Hepatocyte (in vitro differentiated cells): ENCODE measurements at regions not wholly inside any gene's neighbourhood (a gene's known extent, or its start where the extent isn't known, plus 50 kb on each side); places are given as distances from the start of the nearest gene placed in this dataset.
A peak's percentile ranks its signal among the peaks of the same experiment; 100 is the strongest.

ENCODE experiments used
- DNase-seq: peaks from one replicate; pipeline ENCODE4 v3.0.0-alpha.2; 2016; ENCODE audit warnings: low spot score
- H2AFZ ChIP-seq: fragments of 200-600 bp; sonication (generic); 2 replicates; pipeline ENCODE4 v1.6.0; 2016; ENCODE audit warnings: antibody characterized with exemption, mild to moderate bottlenecking
- H3K27ac ChIP-seq: fragments of 200-600 bp; sonication (generic); 2 replicates; pipeline ENCODE4 v1.5.1; 2016; ENCODE audit warnings: mild to moderate bottlenecking
- H3K27me3 ChIP-seq: fragments of 200-600 bp; sonication (generic); 2 replicates; pipeline ENCODE4 v1.6.1; 2016
- H3K36me3 ChIP-seq: fragments of 200-600 bp; sonication (generic); replicated peaks from 2 replicates; pipeline ENCODE4 v1.5.1; 2016; ENCODE audit warnings: low read depth; ENCODE audit not compliant: insufficient read depth
- H3K4me1 ChIP-seq: fragments of 200-600 bp; sonication (generic); 2 replicates; pipeline ENCODE4 v1.5.1; 2016; ENCODE audit warnings: mild to moderate bottlenecking, moderate library complexity; ENCODE audit not compliant: insufficient read depth
- H3K4me2 ChIP-seq: fragments of 200-600 bp; sonication (generic); 2 replicates; pipeline ENCODE4 v1.6.0; 2016
- H3K4me3 ChIP-seq: fragments of 200-600 bp; sonication (generic); 2 replicates; pipeline ENCODE4 v1.5.1; 2016; ENCODE audit warnings: mild to moderate bottlenecking
- H3K79me2 ChIP-seq: fragments of 200-600 bp; sonication (generic); 2 replicates; pipeline ENCODE4 v1.6.0; 2017; ENCODE audit warnings: mild to moderate bottlenecking
- H3K9me2 ChIP-seq: fragments of 200-600 bp; sonication (generic); replicated peaks from 2 replicates; pipeline ENCODE4 v1.6.0; 2017; ENCODE audit warnings: mild to moderate bottlenecking; ENCODE audit not compliant: insufficient read depth
- H3K9me3 ChIP-seq: fragments of 200-600 bp; sonication (generic); 2 replicates; pipeline ENCODE4 v1.5.1; 2016; ENCODE audit warnings: low read depth, mild to moderate bottlenecking
- H4K20me1 ChIP-seq: fragments of 200-600 bp; sonication (generic); 2 replicates; pipeline ENCODE4 v1.6.0; 2016; ENCODE audit warnings: mild to moderate bottlenecking; ENCODE audit not compliant: insufficient read depth, poor library complexity, severe bottlenecking
- CTCF ChIP-seq: fragments of 200-600 bp; sonication (generic); IDR thresholded peaks from 2 replicates; pipeline ENCODE4 v1.5.1; 2016; ENCODE audit warnings: antibody characterized with exemption, mild to moderate bottlenecking; ENCODE audit not compliant: poor library complexity
- EZH2 ChIP-seq: fragments of 200-600 bp; sonication (generic); IDR thresholded peaks from 2 replicates; pipeline ENCODE4 v1.6.1; 2016; ENCODE audit warnings: antibody characterized with exemption, mild to moderate bottlenecking, borderline replicate concordance
- EZH2phosphoT487 ChIP-seq: fragments of 200-600 bp; sonication (generic); IDR thresholded peaks from one replicate; pipeline ENCODE4 v1.6.1; 2018; ENCODE audit warnings: antibody characterized with exemption, mild to moderate bottlenecking, low read depth, moderate library complexity; ENCODE audit not compliant: unreplicated experiment, severe bottlenecking
- WGBS: methylation state at CpG from one replicate; pipeline ENCODE4 v1.1.6; 2016; ENCODE audit warnings: low lambda C conversion rate; ENCODE audit errors: missing lambda C conversion rate; 5-methylcytosine and 5-hydroxymethylcytosine counted together

GRCh38 chr6:154615483-154616025 is 105.1 kb upstream of the CNKSR3 start:
- no peaks in the 10 kb centered on the region for H3K4me1 ChIP-seq
- DNase-seq = peak; percentile 66
- H3K36me3 ChIP-seq = no peaks in the 10 kb centered on the region
- WGBS = 75% methylated on average over 15 of the region's 16 CpGs
- H3K9me2 ChIP-seq = no peaks in the 10 kb centered on the region
- TF ChIP-seq CTCF (no peak), EZH2 (no peak), EZH2phosphoT487 (no peak)
- H4K20me1 ChIP-seq = no peaks in the 10 kb centered on the region
- no peak overlapping the region for H3K27ac ChIP-seq
- no peaks in the 10 kb centered on the region for H3K79me2 ChIP-seq
- H3K4me2 ChIP-seq = no peak overlapping the region
- H3K9me3 ChIP-seq = no peaks in the 10 kb centered on the region
- H2AFZ ChIP-seq = no peak overlapping the region
- H3K4me3 ChIP-seq = no peak overlapping the region
- no peaks in the 10 kb centered on the region for H3K27me3 ChIP-seq

DNA sequence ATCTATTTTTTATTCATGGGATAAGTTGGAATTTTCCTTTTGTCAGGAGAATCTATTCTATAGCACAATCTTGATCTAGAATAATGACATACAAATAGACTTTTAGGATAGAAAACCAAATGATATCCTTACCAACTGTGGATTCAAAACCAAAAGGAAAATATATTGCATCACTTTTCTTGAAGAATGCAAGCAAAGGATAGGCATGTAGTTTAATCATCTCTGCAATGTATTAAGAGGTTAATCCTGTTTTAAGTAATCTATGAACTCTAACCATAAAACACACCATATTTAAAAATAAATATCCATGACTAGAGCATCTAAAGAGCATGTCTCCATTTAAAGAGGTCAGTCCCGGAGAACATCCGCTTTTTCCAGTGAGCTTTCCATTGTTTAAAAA is 106.7 kb upstream of the CNKSR3 start:
- Histone ChIP-seq H3K4me1 (no peaks in the 10 kb centered on the region), H2AFZ (no peak overlapping the region), H4K20me1 (no peaks in the 10 kb centered on the region), H3K36me3 (no peaks in the 10 kb centered on the region), H3K9me2 (no peaks in the 10 kb centered on the region), H3K4me3 (no peak overlapping the region), H3K79me2 (no peaks in the 10 kb centered on the region), H3K4me2 (no peak overlapping the region), H3K27ac (no peak overlapping the region), H3K27me3 (no peaks in the 10 kb centered on the region), H3K9me3 (no peaks in the 10 kb centered on the region)
- TF ChIP-seq EZH2phosphoT487 (no peak), CTCF (no peak), EZH2 (no peak)
- no peak for DNase-seq
- WGBS = 97% methylated on average over 2 of the region's 2 CpGs

DNA sequence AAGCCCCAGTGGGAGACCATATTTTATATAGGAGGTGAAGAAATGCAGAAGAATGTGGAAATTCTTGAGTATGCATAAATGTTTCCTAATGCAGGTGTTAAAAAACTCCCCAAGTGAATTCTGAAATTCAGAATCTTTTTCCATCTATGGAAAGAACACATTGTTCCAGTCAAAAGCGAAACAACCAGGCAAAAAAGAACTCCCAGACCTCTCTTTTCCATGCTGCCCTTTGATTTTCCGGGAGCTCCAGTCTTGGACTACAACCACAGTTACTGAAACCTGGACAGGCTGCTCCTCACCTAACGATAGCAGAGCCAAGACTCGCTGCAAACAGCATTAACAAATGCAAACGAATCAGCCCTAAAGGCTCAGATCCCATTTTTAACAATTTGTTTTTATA is 108.7 kb upstream of the CNKSR3 start:
- Histone ChIP-seq H3K79me2 (no peaks in the 10 kb centered on the region), H3K36me3 (no peaks in the 10 kb centered on the region), H3K4me2 (no peak overlapping the region), H2AFZ (no peak overlapping the region), H3K4me1 (no peaks in the 10 kb centered on the region), H3K27ac (peak overlapping the region; percentile 6), H3K9me3 (no peaks in the 10 kb centered on the region), H4K20me1 (no peaks in the 10 kb centered on the region), H3K9me2 (no peaks in the 10 kb centered on the region), H3K4me3 (no peak overlapping the region), H3K27me3 (no peaks in the 10 kb centered on the region)
- DNase-seq = no peak
- TF ChIP-seq EZH2 (no peak), EZH2phosphoT487 (no peak), CTCF (no peak)
- WGBS = 70% methylated on average over 5 of the region's 5 CpGs

DNA sequence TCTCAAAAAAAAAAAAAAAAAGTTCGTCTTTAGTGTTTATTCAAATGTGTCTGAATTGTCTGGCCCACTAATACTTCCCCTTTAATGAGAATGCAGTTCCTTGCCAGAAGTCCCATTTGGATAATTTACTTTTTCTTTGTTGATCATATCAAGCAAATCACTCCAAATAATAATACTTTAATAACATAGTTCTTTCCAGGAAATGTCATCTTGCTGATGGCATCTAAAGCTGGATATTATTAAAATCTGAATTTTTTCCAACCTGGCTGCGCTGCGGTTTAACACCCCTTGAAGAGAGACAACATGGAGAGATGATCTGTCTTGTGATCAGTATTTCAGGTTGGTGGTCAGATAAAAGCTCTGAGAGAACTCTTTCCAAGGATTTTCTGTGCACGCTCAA is 111.2 kb upstream of the CNKSR3 start:
- H4K20me1 ChIP-seq = no peaks in the 10 kb centered on the region
- no peaks in the 10 kb centered on the region for H3K27me3 ChIP-seq
- H3K4me3 ChIP-seq = no peak overlapping the region
- no peaks in the 10 kb centered on the region for H3K36me3 ChIP-seq
- no peaks in the 10 kb centered on the region for H3K79me2 ChIP-seq
- H3K27ac ChIP-seq = no peak overlapping the region
- no peak overlapping the region for H3K4me2 ChIP-seq
- H2AFZ ChIP-seq = no peak overlapping the region
- no peaks in the 10 kb centered on the region for H3K4me1 ChIP-seq
- H3K9me3 ChIP-seq = no peaks in the 10 kb centered on the region
- no peaks in the 10 kb centered on the region for H3K9me2 ChIP-seq
- TF ChIP-seq EZH2 = no peak
- no peak for TF ChIP-seq CTCF
- no peak for TF ChIP-seq EZH2phosphoT487
- 74% methylated on average over 4 of the region's 4 CpGs for WGBS
- no peak for DNase-seq
